ENCODE measurements at regions not wholly inside any gene's neighbourhood (a gene's known extent, or its start where the extent isn't known, plus 50 kb on each side); places are given as distances from the start of the nearest gene placed in this dataset.

DNA sequence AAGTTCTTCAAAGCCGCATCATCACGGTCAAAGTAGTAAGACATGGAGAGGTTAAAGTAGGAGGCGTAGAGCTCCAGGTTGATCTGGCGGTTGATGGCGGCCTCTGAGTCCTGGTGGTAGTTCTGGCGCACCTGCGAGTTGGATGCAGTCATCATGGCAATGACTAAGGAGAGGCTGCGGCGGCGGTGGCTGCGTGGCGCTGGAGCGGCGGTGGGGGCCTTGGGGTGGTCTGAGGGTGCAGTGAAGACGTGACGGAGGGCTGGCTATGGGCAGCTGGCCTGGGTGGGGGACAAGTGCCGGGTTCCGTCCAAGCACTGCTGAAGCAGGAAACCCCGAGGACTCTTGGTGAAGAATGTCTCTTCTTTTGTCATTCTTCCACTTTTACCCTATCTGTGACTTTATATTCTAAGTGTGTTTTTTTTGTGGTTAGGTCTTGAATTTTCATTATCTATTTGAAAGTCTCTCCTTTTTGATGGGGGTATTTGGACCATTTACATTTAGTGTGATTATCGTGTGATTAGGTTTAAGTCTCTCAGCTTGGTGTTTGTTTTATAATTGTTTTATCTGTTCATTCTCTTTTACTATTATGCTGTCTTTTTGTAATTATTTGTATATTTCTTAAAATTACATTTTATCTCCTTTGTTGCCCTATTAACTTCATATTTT lies 94.6 kb downstream of the TFAP2B start:
- TF ChIP-seq, protein P1, sequence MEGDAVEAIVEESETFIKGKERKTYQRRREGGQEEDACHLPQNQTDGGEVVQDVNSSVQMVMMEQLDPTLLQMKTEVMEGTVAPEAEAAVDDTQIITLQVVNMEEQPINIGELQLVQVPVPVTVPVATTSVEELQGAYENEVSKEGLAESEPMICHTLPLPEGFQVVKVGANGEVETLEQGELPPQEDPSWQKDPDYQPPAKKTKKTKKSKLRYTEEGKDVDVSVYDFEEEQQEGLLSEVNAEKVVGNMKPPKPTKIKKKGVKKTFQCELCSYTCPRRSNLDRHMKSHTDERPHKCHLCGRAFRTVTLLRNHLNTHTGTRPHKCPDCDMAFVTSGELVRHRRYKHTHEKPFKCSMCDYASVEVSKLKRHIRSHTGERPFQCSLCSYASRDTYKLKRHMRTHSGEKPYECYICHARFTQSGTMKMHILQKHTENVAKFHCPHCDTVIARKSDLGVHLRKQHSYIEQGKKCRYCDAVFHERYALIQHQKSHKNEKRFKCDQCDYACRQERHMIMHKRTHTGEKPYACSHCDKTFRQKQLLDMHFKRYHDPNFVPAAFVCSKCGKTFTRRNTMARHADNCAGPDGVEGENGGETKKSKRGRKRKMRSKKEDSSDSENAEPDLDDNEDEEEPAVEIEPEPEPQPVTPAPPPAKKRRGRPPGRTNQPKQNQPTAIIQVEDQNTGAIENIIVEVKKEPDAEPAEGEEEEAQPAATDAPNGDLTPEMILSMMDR (IDR thresholded peaks at IDR 0.05): no peak
- no peak for TF ChIP-seq POLR2AphosphoS5 (IDR thresholded peaks at IDR 0.05)

Measured in prostate gland (tissue), 2 donors.